ENCODE measurements at regions not wholly inside any gene's neighbourhood (a gene's known extent, or its start where the extent isn't known, plus 50 kb on each side); places are given as distances from the start of the nearest gene placed in this dataset.
A peak's percentile ranks its signal among the peaks of the same experiment; 100 is the strongest.

GRCh38 chr4:128517096-128517738, 229.6 kb upstream of the PGRMC2 start (continued):
- TF ChIP-seq ZBTB9 (CRISPR knock-in tag; IDR thresholded peaks at IDR 0.05) = no peak
- no peak for TF ChIP-seq PBX2 (CRISPR knock-in tag; IDR thresholded peaks at IDR 0.05; ENCODE audit: low read depth)
- TF ChIP-seq PBX2 (tag; conservative IDR thresholded peaks at IDR 0.05; ENCODE audit: low read depth) = no peak
- no peak for TF ChIP-seq ZNF274 (IDR thresholded peaks at IDR 0.05; ENCODE audit: borderline replicate concordance, low read depth, low read length)
- no peak for TF ChIP-seq ZNF224 (CRISPR knock-in tag; IDR thresholded peaks at IDR 0.05)
- TF ChIP-seq E4F1 (CRISPR knock-in tag; IDR thresholded peaks at IDR 0.05; ENCODE audit: borderline replicate concordance) = no peak
- peak; percentile 92 for TF ChIP-seq ARID1B (IDR thresholded peaks at IDR 0.05)
- TF ChIP-seq MCM2 (IDR thresholded peaks at IDR 0.05; ENCODE audit: low read depth) = no peak
- peak; percentile 78 for TF ChIP-seq CBFA2T2 (conservative IDR thresholded peaks at IDR 0.05)
- peak; percentile 57 for TF ChIP-seq CCNT2 (IDR thresholded peaks at IDR 0.05; ENCODE audit: borderline replicate concordance, extremely low read depth, insufficient read length, low read depth, low read length)
- TF ChIP-seq ATF7 (IDR thresholded peaks at IDR 0.05) = peak; percentile 56; the same call in 1 of the 2 replicates
- no peak for TF ChIP-seq HMBOX1 (IDR thresholded peaks at IDR 0.05)
- TF ChIP-seq ZNF583 (CRISPR knock-in tag; IDR thresholded peaks at IDR 0.05) = no peak
- peak; percentile 28; the same call in 1 of the 2 replicates for TF ChIP-seq ZNF175 (CRISPR knock-in tag; IDR thresholded peaks at IDR 0.05; ENCODE audit: low read depth)
- TF ChIP-seq ZNF184 (CRISPR knock-in tag; IDR thresholded peaks at IDR 0.05) = no peak
- peak; percentile 96 for TF ChIP-seq EP300 (IDR thresholded peaks at IDR 0.05; ENCODE audit: low read length)
- TF ChIP-seq ARID4B (CRISPR knock-in tag; IDR thresholded peaks at IDR 0.05) = no peak
